GM21360 (cell line): ENCODE measurements at regions not wholly inside any gene's neighbourhood (a gene's known extent, or its start where the extent isn't known, plus 50 kb on each side); places are given as distances from the start of the nearest gene placed in this dataset.
"Not testable (repeated sequence)": the region's sequence is repeated elsewhere in the genome, so short reads cannot be mapped to it uniquely, and the experiment has no call there.

ENCODE experiments used
- ATAC-seq: cut with Tn5 transposase; IDR thresholded peaks from one replicate; pipeline ENCODE4 v1.9.1; 2021; ENCODE audit warnings: mild to moderate bottlenecking, moderate library complexity; ENCODE audit not compliant: unreplicated experiment

GRCh38 chr4:189627041-189627440 is 313.6 kb upstream of the FRG1 start:
- not testable (repeated sequence) for ATAC-seq

GRCh38 chr4:189629733-189630132 is 310.9 kb upstream of the FRG1 start:
- not testable (repeated sequence) for ATAC-seq

- ATAC-seq = peak; percentile 99
Measured at GRCh38 chr4:189630913-189631567, 309.6 kb upstream of the FRG1 start.

DNA sequence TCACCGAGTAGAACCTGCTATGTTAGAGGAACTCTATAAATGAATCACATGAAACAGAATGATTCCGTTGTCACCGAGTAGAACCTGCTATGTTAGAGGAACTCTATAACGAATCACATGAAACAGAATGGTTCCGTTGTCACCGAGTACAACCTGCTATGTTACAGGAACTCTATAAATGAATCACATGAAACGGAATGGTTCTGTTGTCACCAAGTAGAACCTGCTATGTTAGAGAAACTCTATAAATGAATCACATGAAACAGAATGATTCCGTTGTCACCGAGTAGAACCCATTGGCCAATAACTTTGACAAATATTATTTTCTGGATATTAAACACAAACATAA is 309.1 kb upstream of the FRG1 start:
- ATAC-seq = not testable (repeated sequence)

DNA sequence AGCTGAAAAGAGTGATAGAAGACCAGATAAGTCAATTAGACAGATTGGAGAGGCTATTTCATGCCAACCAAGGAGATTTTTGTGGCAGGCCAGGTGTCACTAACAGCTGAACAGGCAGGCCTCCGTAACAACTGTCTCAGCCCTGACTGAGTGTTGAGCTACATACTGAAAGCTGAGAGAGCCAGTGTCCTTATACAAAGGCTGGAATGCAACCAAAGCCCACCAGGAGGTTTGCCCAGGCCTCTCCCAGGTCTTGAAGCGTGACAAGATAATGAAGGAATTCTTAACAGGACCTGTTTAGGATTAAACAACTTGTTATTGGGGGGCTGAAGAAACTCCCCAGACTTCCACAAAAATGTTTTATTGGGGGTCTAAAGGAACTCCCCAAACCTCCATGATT is 290.2 kb upstream of the FRG1 start:
- not testable (repeated sequence) for ATAC-seq

- not testable (repeated sequence) for ATAC-seq
Measured at GRCh38 chr4:189653130-189653653, 287.5 kb upstream of the FRG1 start.

DNA sequence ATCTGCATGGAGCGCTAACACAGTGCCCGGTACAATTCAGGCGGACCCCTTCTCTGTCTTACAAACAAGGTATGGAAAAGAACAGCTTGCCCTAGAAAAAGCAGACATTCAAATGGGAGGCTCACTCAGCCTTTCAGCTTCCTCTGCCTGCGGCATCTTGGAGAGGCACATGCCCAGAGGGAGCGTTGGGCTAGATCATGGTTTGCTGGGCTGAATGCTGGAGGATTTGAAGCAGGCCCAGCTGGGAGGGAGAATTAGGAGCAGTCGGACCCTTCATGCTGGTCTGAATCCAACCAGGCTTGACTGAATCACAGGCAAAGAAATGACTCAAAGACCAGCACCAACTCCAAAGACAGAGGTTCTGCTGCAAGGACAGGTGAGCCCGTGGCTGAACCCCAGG is 286.7 kb upstream of the FRG1 start:
- not testable (repeated sequence) for ATAC-seq

DNA sequence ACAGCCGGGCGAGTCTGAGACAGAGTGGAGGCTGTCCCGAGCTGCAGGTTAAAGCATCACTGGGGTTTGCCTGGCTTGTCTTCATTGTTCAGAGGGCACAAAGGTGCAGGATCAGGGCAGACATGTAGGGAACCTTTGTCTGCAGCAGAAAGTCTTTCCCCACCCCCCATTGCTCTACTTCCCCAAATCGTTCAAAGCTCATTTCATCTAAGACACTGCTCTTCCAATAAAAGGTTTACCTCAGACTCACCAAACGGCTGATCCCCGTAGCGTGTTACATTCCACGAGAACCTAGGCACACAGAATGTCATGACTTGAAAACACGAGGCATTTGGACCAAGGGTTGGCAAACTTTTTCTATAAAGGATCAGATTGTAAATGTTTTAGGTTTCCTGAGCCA is 286.3 kb upstream of the FRG1 start:
- not testable (repeated sequence) for ATAC-seq

DNA sequence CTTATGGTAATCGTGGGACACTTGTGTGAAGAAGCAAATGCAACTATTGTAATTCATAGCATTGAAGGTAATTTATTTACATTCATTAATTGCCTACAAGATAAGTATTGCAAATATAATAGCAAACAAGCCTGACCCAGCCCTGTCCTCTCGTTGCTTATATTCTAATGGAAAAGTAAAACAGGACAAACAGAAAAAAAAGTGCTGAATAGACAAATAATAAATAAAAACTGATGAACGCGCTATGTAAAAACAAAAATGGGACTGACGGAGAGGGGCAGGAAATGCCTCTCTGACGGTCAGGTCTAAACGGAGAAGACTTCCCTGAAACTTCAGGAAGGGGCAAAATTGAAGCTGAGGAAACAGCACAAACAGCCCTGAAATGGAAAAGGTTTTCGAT is 284.9 kb upstream of the FRG1 start:
- not testable (repeated sequence) for ATAC-seq

- ATAC-seq = no peak
Measured at GRCh38 chr4:189656641-189657040, 284.0 kb upstream of the FRG1 start.

DNA sequence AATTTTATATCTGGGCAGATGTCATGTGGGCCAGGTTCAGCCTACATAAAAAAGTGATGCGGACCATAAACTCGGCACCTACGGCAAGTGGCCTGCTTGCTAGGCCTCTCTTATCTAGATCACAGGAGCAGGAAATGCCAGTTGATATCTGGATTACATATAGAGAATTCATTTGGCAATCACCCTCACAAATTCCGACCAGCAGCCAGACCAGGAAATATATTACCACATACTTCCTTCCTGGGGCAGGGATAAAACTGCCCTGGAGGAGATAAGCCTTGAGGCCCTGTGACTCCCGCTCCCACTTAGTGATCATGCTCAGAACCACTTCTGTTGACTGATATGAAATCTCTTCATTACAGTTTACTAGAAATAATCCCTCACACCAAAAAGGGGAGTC is 282.4 kb upstream of the FRG1 start:
- ATAC-seq = not testable (repeated sequence)

DNA sequence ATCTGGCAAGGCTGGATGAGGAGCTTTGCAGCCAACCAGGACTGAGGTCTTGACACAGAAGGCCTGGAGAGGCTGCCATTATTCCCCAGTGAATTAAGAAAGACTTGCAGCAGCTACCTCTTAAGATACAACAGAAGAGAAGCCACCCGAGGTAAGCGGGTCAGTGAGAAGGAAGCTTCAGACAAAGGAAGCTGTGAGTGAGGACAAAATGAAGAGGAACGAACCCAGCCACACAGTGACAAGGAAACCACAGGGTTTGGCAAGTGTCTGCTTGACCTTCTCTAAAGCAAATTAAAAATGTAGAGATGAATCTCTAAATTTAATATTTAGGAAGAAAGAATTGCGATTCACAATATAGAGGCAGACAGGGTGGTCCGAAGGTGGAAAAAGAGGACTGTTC is 281.8 kb upstream of the FRG1 start:
- ATAC-seq = not testable (repeated sequence)

DNA sequence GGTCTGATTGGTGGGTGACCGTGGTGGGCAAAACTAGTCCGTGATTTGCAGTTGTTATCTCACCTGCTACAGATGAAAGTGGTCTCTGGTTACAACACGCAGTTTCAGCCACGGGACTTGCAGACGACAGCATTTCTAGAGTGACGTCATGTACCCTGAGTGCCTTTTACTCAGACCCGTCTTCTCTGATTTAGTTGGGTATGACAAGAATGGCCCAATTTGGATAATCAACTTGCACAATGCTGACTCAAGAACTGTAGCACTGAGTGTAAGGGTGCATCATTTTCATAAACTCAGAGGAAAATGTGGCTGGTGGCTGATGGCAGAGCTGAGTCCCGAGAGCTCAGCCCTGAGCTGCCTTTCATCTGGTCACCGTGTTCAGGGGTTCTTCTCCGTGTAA is 281.4 kb upstream of the FRG1 start:
- ATAC-seq = no peak

DNA sequence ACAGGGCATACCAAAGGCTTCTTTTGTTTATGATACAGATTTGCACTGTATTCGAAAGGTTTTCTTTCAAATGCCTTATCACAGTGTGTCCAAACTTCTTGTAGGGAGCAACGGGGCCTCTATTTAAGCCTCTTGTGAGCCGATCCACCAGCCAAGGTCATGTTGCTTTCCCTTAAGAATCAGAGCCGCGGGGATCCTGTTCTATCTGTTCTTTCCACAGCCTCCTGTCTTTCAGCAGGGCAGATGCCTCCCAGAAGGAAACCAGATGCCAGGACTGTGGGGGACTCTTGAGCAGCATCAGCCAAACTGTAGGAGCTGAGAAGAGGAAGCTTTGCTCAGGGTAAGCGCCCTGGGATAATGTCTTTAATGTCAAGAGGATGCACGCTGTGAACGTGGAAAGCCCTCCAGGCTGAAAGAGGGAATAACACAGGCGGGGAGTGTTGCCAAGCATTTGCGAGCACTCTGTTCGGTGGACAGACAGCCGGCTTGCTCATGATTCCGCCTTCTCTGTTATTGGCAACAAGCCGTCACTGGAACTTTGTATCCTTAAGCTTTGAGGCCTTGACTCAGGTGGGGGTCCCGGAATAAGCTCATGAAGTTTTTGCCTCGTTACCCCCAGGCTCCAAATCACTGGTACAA is 279.8 kb upstream of the FRG1 start:
- no peak for ATAC-seq

GRCh38 chr4:189664693-189665250 is 275.9 kb upstream of the FRG1 start:
- no peak for ATAC-seq

- ATAC-seq = not testable (repeated sequence)
Measured at GRCh38 chr4:189665712-189666305, 274.9 kb upstream of the FRG1 start.

GRCh38 chr4:189667386-189667785 is 273.3 kb upstream of the FRG1 start:
- not testable (repeated sequence) for ATAC-seq

DNA sequence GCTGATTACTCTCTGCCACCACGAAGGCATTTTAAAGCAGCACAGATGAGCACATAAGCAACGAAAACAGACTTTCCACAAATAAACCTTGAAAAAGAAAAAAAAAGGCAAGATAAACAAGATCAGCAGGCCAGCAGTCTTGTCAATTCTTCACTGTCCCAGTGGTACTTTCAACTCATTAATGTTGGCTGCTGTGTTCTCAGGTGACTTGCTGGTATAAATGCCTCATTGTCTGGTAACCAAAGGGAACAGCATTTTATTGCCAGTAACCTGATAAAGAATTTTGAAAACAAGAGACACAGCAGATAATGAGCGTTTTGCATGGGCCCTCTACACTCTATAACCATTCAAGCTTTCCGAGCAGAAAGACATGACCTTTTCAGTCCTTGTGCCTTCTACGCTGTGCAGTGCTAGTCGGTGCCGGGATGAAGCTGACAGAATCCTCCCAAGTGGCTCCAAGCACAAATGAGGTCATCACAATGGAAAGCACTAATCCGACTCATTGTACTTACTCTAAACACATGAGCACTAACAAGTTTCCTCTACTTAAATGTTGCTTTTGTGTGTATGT is 242.9 kb upstream of the FRG1 start:
- not testable (repeated sequence) for ATAC-seq

GRCh38 chr4:189703000-189703399 is 237.7 kb upstream of the FRG1 start:
- ATAC-seq = not testable (repeated sequence)

DNA sequence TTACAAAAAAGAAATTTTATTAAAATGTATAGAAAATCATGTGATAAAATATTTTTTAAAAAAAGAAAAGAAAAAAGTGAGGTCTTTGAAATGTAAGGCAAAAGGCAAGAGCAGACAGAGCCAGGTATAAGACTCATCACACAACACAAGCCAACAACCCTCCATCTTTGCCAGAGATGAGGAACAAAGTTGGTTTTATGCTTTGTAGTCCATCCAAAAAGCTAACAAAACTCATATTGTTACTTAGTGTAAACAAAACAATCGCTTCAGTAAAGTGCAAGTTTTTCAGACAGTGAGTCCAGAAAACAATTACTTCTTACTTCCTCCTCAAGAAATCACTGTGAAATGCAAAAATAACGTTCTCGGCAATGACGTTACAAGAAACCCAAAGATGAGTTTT is 233.9 kb upstream of the FRG1 start:
- ATAC-seq = not testable (repeated sequence)

- ATAC-seq = not testable (repeated sequence)
Measured at GRCh38 chr4:189707227-189707626, 233.4 kb upstream of the FRG1 start.
